HG03135 (cell line): ENCODE measurements at regions not wholly inside any gene's neighbourhood (a gene's known extent, or its start where the extent isn't known, plus 50 kb on each side); places are given as distances from the start of the nearest gene placed in this dataset.
"Not testable (repeated sequence)": the region's sequence is repeated elsewhere in the genome, so short reads cannot be mapped to it uniquely, and the experiment has no call there.

Source experiments
- ATAC-seq: cut with Tn5 transposase; IDR thresholded peaks from one replicate; pipeline ENCODE4 v1.9.1; 2021; ENCODE audit warnings: mild to moderate bottlenecking, moderate library complexity; ENCODE audit not compliant: unreplicated experiment

DNA sequence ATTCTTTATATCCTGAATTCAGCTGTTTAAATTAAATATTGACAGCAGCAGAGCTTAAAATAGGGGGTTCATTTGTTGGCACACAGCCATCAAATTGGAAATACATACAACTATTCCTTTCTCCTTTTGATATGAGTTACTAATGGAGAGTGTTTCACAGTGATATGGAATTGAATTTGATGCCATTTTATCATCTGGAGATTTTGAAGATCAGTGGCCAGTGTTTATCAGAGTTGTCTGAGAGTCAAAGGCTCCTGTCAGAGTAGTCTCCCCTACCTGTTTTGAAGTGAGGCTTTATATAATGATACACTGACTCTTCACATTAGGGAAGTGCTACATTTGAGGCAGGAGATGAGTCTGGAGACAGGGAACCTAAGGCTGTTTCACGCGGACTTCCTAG, 1286.3 kb downstream of the TECRL start:
- ATAC-seq: no peak

DNA sequence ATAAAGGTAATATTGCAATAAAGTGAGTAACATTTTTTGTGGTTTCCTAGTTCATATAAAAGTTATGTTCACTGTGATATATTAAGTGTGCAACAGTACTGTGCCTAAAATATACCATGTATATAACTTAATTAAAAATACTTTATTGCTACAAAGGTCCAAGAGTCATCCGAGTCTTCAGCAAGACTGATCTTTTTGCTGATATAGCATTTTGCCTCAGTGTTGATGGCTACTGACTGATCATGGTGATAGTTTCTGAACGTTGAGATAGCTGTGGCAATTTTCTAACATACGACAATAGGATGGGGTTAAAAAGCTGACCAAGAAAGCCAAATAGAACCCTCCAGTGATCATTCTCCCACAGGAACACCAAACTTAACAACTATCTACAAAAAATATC, 1302.7 kb downstream of the TECRL start:
- ATAC-seq: no peak

GRCh38 chr4:63105839-63106238, 1303.4 kb downstream of the TECRL start:
- ATAC-seq: no peak

DNA sequence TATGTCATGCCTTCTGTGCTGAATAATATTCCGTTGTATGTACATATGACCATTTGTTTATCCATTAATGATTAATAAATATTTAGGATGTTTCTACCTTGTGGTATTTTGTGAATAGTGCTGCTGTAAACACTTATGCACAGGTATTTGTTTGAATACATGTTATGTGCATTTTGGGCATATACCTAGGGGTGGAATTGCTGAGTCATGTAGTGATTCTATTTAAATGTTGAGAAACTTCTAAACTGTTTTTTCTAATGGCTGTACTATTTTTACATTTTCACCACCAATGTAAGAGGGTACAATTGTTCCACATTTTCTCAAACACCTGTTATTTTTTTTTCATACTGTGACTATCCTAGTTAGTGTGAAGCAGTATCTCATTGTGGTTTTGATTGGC, 1318.6 kb downstream of the TECRL start:
- ATAC-seq: no peak

GRCh38 chr4:63085091-63085490, 1324.2 kb downstream of the TECRL start:
- ATAC-seq: no peak

DNA sequence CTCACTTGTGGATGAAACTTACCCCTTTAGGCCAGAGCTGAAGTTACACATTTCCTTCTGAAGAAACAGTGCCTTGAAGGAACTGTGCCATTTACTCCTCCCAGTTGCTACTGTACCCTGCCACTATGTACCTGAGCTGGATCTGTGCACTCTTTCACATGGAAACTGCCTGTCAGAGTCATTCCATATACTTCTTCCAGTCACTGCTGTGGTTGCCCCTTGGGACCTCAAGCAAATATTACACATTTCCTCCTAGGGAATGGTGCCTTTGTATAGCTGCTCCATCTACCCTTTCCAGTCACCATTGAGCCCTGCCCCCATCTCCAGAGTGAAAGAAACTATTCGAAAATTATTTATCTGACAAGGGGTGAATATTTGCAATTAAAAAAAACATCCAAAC, 1328.3 kb downstream of the TECRL start:
- ATAC-seq: no peak

GRCh38 chr4:63063760-63064159, 1345.5 kb downstream of the TECRL start:
- ATAC-seq: no peak

DNA sequence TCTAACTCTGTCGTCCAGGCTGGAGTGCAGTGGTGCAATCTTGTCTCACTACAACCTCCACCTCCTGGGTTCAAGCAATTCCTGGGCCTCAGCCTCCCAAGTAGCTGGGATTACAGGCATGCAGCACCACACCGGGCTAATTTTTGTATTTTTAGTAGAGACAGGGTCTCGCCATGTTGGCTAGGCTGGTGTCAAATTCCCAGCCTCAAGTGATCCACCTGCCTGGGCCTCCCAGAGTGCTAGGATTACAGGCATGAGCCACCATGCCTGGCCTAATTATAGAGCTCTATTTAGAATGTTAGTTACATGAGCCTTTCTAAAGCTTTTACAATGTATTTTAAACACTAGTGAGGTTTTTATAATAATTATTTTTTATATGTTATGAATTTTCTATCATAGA, 1346.4 kb downstream of the TECRL start:
- ATAC-seq: not testable (repeated sequence)

DNA sequence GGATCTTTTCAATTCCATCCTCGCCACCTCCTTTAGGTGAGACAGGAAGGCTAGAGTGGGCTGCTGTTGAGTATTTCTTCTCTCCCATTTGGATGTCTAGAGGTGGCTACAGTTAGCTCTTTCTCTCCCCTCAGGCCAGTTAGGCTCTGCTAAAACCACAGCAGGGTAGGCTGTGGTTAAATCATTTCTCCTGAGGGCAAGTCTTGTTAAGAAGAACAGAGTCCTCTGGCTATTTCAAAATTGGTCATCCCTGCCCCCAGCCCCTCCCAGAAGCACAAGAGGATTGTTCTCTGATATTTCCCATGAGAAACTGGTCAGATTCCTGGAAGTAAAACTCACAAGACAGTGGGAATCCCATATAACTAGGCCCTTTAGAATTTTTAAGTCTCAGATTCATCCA, 1359.5 kb downstream of the TECRL start:
- ATAC-seq: no peak

DNA sequence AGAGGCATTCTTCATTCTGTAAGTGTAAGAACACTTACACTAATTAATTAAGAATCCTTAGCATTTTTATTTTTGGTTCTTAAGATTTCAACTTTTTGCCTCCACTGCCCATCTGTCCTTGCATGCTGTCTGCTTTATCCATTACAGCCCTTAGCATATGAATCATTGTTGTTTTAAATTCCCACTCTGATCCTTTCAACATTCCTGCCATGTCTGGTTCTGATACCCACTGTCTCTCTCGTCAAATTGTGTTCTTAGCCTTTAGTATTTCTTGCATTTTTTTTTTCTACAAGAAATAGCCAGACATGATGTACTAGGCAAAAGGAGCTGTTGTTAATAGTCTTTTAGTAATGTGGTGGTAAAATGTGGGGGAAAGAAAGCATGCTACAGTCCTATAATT, 1360.0 kb downstream of the TECRL start:
- ATAC-seq: no peak

DNA sequence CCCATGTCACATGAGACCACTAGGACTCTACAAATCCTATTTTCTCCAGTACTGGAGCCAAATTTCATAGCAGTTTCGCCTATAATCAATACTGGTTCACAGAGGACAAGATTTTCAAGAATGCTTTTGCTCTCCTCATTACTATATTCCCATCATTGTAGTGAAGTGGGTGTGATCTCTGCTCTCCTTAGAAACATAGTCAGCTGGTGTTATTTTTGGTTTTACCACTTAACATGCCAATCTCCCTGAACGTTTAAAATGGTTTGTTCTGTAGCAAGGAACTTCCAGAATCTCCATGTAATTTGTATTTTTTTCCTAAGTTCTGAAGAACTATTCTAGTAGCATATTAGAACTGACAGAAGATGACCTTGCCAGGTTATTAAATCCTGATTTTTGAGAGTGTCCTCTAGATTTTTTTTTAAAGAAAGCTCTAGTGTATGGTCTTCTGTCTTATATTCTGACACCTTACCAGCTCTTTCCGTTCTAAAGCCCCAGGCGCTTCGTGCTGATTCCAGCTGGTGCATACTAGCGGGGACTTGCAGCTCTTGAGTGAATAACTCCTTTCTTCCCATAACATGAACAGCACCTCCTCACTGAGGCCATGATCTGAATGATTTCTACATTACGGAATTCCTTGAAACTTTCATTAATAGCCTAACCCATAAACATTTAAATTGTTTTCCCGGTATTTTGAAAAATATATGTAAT, 1372.9 kb downstream of the TECRL start:
- no peak for ATAC-seq

DNA sequence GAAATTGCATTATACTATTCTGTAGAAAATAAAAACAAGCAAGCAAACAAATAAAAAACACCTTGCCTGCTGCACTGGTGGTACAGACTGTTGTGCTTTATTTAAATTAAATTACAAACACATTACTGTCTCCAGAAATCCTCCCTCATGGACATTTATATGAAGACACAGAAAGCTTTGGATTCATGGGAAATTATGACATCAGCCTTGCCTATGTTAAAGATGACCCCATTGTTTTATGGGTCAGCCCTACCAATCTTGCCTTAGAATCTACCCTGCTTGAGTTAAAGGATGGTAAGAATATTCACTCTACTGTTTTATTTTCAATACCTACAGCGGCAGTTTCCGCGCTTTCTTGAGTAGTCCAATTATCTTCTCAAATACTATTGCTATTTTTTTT, 1379.9 kb downstream of the TECRL start:
- ATAC-seq: no peak

- no peak for ATAC-seq
Observed at GRCh38 chr4:63020661-63021060, 1388.6 kb downstream of the TECRL start.

DNA sequence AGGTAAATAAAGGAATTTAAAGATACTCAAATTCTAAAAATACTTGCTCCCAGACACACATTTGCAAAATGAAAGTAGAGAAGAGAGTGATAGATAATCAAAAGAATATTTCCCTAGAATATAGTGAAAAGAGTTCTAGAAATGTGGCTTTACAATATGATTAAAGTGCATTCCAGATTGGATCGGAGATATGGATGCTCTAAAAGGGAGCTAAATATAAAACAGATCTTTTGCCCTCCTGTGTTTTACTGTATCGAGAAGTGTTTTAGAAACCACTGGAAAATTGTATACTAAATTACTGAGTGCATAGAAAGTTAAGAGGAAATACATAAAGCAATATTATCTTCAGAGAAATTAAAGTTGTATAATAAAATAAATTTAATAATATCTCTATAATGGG, 1392.0 kb downstream of the TECRL start:
- no peak for ATAC-seq

DNA sequence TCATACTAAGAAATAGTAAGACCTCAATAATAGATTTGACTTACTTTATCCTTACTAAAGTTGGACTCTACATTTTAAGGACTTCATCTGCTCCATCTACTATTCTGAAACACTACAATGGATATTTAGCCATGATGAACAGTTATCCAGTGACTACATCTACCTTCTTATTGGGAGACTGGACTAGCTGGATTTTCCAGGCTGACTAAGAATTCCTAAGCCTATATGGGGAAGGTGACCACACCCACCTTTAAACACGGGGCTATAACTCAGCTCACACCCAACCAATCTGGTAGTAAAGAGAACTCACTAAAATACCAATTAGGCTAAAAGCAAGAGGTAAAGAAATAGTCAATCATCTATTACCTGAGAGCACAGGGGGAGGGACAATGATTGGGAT, 1438.4 kb downstream of the TECRL start:
- no peak for ATAC-seq

DNA sequence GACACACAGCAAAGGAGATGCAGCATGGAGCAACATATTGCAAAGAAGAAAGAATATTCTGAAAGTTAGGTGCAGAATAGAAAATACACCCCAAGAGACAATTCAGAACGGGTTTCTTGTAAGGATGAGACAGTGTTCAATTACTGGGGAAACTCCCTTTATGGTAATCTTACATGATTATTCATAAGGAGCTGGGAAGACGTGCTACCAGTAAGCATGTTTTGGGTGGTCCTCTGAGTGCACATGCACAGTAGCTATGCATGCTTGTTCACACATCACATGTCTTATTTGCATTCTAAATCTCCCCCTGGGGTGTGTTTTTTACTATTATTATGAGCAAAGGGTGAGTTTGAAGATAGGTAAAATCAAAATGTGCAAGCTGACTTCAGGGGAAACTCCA, 1448.8 kb downstream of the TECRL start:
- no peak for ATAC-seq

DNA sequence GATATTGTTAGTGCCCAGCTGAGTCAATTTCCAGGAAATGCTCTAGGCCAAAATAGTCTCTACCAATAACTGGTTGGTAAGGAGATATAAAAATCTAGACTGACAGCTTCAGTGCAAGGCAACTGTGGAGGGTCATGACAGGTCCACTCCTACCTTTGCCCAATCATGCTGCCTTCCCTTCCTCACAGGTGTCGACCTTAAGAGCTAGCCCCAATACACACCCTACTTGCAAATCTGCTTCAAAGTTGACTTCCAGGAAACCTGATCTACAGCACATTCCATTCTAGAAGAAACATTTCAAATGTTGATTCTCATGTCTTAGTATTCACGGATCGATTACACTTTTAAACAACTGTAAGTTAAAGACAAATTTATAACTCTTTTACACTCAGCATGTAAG, 1455.5 kb downstream of the TECRL start:
- ATAC-seq: no peak

GRCh38 chr4:62952366-62952765, 1456.9 kb downstream of the TECRL start:
- ATAC-seq: no peak

- no peak for ATAC-seq
Observed at GRCh38 chr4:62948108-62948507, 1461.1 kb downstream of the TECRL start.

- ATAC-seq: no peak
Observed at GRCh38 chr4:62940229-62940628, 1469.0 kb downstream of the TECRL start.

DNA sequence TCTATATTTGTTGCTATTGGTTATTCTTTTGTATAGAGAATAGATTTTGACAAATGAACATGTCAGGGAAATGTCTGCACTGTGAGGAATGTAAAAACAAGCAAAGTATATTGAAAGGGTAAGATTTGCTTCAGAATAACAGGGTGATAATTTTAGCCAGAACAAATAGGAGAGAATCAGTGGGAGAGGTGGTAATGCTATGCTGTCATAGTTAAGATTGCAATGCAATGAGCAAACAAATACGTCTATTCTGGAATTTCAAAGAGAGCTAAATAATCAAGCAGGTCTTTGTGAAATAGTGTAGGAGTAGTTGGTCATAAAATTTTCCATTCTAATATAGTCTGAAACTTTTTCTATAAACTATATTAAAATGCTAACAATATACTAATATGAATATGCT, 1478.4 kb downstream of the TECRL start:
- no peak for ATAC-seq

- no peak for ATAC-seq
Observed at GRCh38 chr4:62928483-62928882, 1480.8 kb downstream of the TECRL start.

- no peak for ATAC-seq
Observed at GRCh38 chr4:62927574-62927973, 1481.7 kb downstream of the TECRL start.
